H1 (cell line): ENCODE measurements at regions not wholly inside any gene's neighbourhood (a gene's known extent, or its start where the extent isn't known, plus 50 kb on each side); places are given as distances from the start of the nearest gene placed in this dataset.

Experiments used
- CTCF ChIA-PET: fragments of 300-600 bp; sonication (Branson Sonifier 250); formaldehyde crosslinking; loops from one replicate; lab custom pipeline; 2021; ENCODE audit not compliant: partially characterized antibody; lab: Charles Lee
- POLR2A ChIA-PET: fragments of 300-600 bp; sonication (Branson Sonifier 250); formaldehyde crosslinking; loops from one replicate; lab custom pipeline; 2021; ENCODE audit warnings: inconsistent platforms; ENCODE audit not compliant: partially characterized antibody; lab: Charles Lee
- DNase-seq, 2 experiments: peaks; one replicate each; pipeline versions ENCODE4 v3.0.0 to v3.0.0-alpha.2; 2010 to 2022; ENCODE audit warnings: low spot score in 2 of 2, low read depth in 1 of 2, mixed read lengths in 1 of 2
- FAIRE-seq: peaks from 2 replicates; lab custom pipeline; 2011; peaks lifted over from hg19 to GRCh38; lab: Jason Lieb, UNC
- H2AFZ ChIP-seq: 2 replicates; pipeline ENCODE4 v1.8.1; 2012; ENCODE audit warnings: low read length, inconsistent platforms
- H2AK5ac ChIP-seq: 2 replicates; pipeline ENCODE4 v1.6.1; 2013; ENCODE audit warnings: low read depth, low read length
- H2BK120ac ChIP-seq: replicated peaks from 2 replicates; pipeline ENCODE3; 2013; ENCODE audit warnings: low read depth, low read length, inconsistent platforms
- H2BK12ac ChIP-seq: 2 replicates; pipeline ENCODE4 v1.6.1; 2013; ENCODE audit warnings: low read depth, low read length
- H2BK15ac ChIP-seq: 2 replicates; pipeline ENCODE4 v1.6.1; 2013; ENCODE audit warnings: low read length
- H2BK20ac ChIP-seq: 2 replicates; pipeline ENCODE4 v1.6.1; 2013; ENCODE audit warnings: low read length
- H2BK5ac ChIP-seq: 2 replicates; pipeline ENCODE4 v1.6.1; 2013; ENCODE audit warnings: low read depth, low read length
- H3K14ac ChIP-seq: 2 replicates; pipeline ENCODE4 v1.6.1; 2013; ENCODE audit warnings: inconsistent platforms; ENCODE audit not compliant: insufficient read length
- H3K18ac ChIP-seq: 2 replicates; pipeline ENCODE4 v1.6.1; 2013; ENCODE audit warnings: low read length; ENCODE audit errors: extremely low read depth
- H3K23ac ChIP-seq: 2 replicates; pipeline ENCODE4 v1.6.1; 2013; ENCODE audit warnings: inconsistent platforms; ENCODE audit not compliant: insufficient read length
- H3K23me2 ChIP-seq: 2 replicates; pipeline ENCODE4 v1.6.1; 2013; ENCODE audit warnings: low read depth, low read length
- H3K27ac ChIP-seq: 2 replicates; pipeline ENCODE4 v1.6.1; 2011; ENCODE audit warnings: low read depth, low read length, inconsistent platforms
- H3K27me3 ChIP-seq, 4 experiments: replicated peaks in 1 of 4; 1 replicate in 1 of 4; 2 replicates in 3 of 4; pipeline versions ENCODE4 v1.6.1 to v1.8.1; 2011 to 2013; ENCODE audit warnings: low read length in 3 of 4, mild to moderate bottlenecking in 3 of 4, inconsistent platforms in 2 of 4, mixed read lengths in 2 of 4, moderate library complexity in 1 of 4; ENCODE audit not compliant: control insufficient read depth in 3 of 4, insufficient read depth in 3 of 4; ENCODE audit errors: extremely low read depth in 1 of 4
- H3K36me3 ChIP-seq, 4 experiments: 2 replicates each; pipeline versions ENCODE4 v1.6.1 to v1.8.1; 2011 to 2013; ENCODE audit warnings: mild to moderate bottlenecking in 4 of 4, low read length in 3 of 4, moderate library complexity in 2 of 4, control low read depth in 1 of 4, inconsistent platforms in 1 of 4; ENCODE audit not compliant: insufficient read depth in 4 of 4, control insufficient read depth in 2 of 4
- H3K4ac ChIP-seq: replicated peaks from 2 replicates; pipeline ENCODE3; 2013; ENCODE audit warnings: low read length, low read depth, mixed read lengths, inconsistent platforms; ENCODE audit not compliant: insufficient read length
- H3K4me1 ChIP-seq, 4 experiments: replicated peaks in 1 of 4; 1 replicate in 1 of 4; 2 replicates in 3 of 4; pipeline versions ENCODE4 v1.6.1 to v1.8.1; 2011 to 2013; ENCODE audit warnings: low read length in 3 of 4, inconsistent platforms in 2 of 4, mixed read lengths in 1 of 4; ENCODE audit not compliant: insufficient read depth in 4 of 4, control insufficient read depth in 3 of 4
- H3K4me2 ChIP-seq, 2 experiments: 2 replicates each; pipeline versions ENCODE4 v1.6.1 to v1.8.1; 2011 to 2013; ENCODE audit warnings: low read depth in 2 of 2, low read length in 2 of 2, control low read depth in 1 of 2, inconsistent platforms in 1 of 2, mild to moderate bottlenecking in 1 of 2; ENCODE audit not compliant: insufficient read depth in 1 of 2
- H3K4me3 ChIP-seq, 4 experiments: fragments of 200-600, 300-600 bp in 1 of 4; sonication (generic), shearing (Covaris generic), sonication (Bioruptor Twin) in 1 of 4; 2 replicates each; pipeline versions ENCODE4 v1.5.1 to v1.8.1; 2011 to 2016; ENCODE audit warnings: low read length in 4 of 4, low read depth in 3 of 4, control low read depth in 2 of 4, inconsistent platforms in 2 of 4, mild to moderate bottlenecking in 2 of 4, mixed read lengths in 1 of 4, moderate library complexity in 1 of 4; ENCODE audit not compliant: insufficient read depth in 2 of 4; ENCODE audit errors: extremely low read depth in 1 of 4
- H3K56ac ChIP-seq: replicated peaks from 2 replicates; pipeline ENCODE3; 2013; ENCODE audit warnings: low read depth, mild to moderate bottlenecking, mixed read lengths, low read length, inconsistent platforms; ENCODE audit not compliant: insufficient read length
- H3K79me1 ChIP-seq: 2 replicates; pipeline ENCODE4 v1.6.1; 2013; ENCODE audit warnings: low read depth, low read length, control low read depth
- H3K79me2 ChIP-seq, 2 experiments: 2 replicates each; pipeline versions ENCODE4 v1.6.1 to v1.8.1; 2012 to 2013; ENCODE audit warnings: low read length in 2 of 2, mild to moderate bottlenecking in 2 of 2, inconsistent platforms in 1 of 2; ENCODE audit not compliant: insufficient read depth in 2 of 2, control insufficient read depth in 1 of 2
- H3K9ac ChIP-seq, 4 experiments: replicated peaks in 1 of 4; 1 replicate in 1 of 4; 2 replicates in 3 of 4; pipeline versions ENCODE4 v1.6.1 to v1.8.1; 2011 to 2013; ENCODE audit warnings: low read depth in 3 of 4, low read length in 3 of 4, control low read depth in 2 of 4, mild to moderate bottlenecking in 2 of 4, moderate library complexity in 2 of 4, inconsistent platforms in 1 of 4; ENCODE audit errors: extremely low read depth in 1 of 4
- H3K9me3 ChIP-seq, 2 experiments: 2 replicates each; pipeline versions ENCODE4 v1.6.1 to v1.8.1; 2012 to 2013; ENCODE audit warnings: mild to moderate bottlenecking in 2 of 2, moderate library complexity in 2 of 2, control low read depth in 1 of 2, inconsistent platforms in 1 of 2, low read depth in 1 of 2, low read length in 1 of 2, mixed read lengths in 1 of 2; ENCODE audit not compliant: insufficient read depth in 2 of 2
- H4K20me1 ChIP-seq, 2 experiments: replicated peaks in 1 of 2; 2 replicates each; pipeline versions ENCODE3 to v1.8.1; 2011 to 2013; ENCODE audit warnings: inconsistent platforms in 2 of 2, low read length in 2 of 2, mild to moderate bottlenecking in 1 of 2; ENCODE audit not compliant: insufficient read depth in 2 of 2, control insufficient read depth in 1 of 2
- H4K5ac ChIP-seq: 2 replicates; pipeline ENCODE4 v1.6.1; 2013; ENCODE audit warnings: low read length, low read depth, mixed read lengths, inconsistent platforms; ENCODE audit not compliant: insufficient read length
- H4K8ac ChIP-seq: 2 replicates; pipeline ENCODE4 v1.8.0; 2013; ENCODE audit warnings: mild to moderate bottlenecking, moderate library complexity, low read length, inconsistent platforms; ENCODE audit not compliant: insufficient read depth; ENCODE audit errors: extremely low read depth
- H4K91ac ChIP-seq: replicated peaks from 2 replicates; pipeline ENCODE3; 2013; ENCODE audit warnings: low read length, mixed read lengths, inconsistent platforms; ENCODE audit not compliant: insufficient read length
- HDAC6 ChIP-seq: IDR thresholded peaks from one replicate; pipeline ENCODE4 v1.7.1; 2012; ENCODE audit warnings: low read depth, mild to moderate bottlenecking, inconsistent platforms, low read length, moderate library complexity
- RXRA ChIP-seq: IDR thresholded peaks from 2 replicates; pipeline ENCODE4 v1.6.1; 2011; ENCODE audit warnings: low read depth, mild to moderate bottlenecking, low read length, moderate library complexity; ENCODE audit not compliant: insufficient read depth
- TCF12 ChIP-seq: IDR thresholded peaks from 2 replicates; pipeline ENCODE4 v1.6.1; 2011; ENCODE audit warnings: low read depth, mild to moderate bottlenecking, low read length
- WGBS, 2 experiments: shearing (Covaris generic) in 1 of 2; methylation state at CpG; one replicate each; pipeline versions ENCODE4 v1.1.6 to v1.1.7; 2013 to 2015; ENCODE audit warnings: low lambda C conversion rate in 2 of 2, mixed read lengths in 2 of 2, inconsistent platforms in 1 of 2, low coverage in 1 of 2, missing lambda C conversion rate in 1 of 2; ENCODE audit not compliant: insufficient replicate concordance in 2 of 2, insufficient coverage in 1 of 2, insufficient read length in 1 of 2; ENCODE audit errors: extremely low coverage in 1 of 2, missing lambda C conversion rate in 1 of 2; 5-methylcytosine and 5-hydroxymethylcytosine counted together

- WGBS, 2 experiments, result 89% methylated on average over 2 of the region's 2 CpGs; no CpG with 5 or more reads in 1 of the 2 experiments
- no peaks in the 10 kb centered on the region for H4K20me1 ChIP-seq
- H3K4ac ChIP-seq, result no peak overlapping the region
- H3K18ac ChIP-seq, result no peak overlapping the region
- no peak overlapping the region for H3K4me2 ChIP-seq
- no peaks in the 10 kb centered on the region for H3K23me2 ChIP-seq
- H2BK12ac ChIP-seq, result no peak overlapping the region
- POLR2A ChIA-PET, result no interaction called here
- no peaks in the 10 kb centered on the region for H3K4me1 ChIP-seq
- no peaks in the 10 kb centered on the region for H3K79me2 ChIP-seq
- no peaks in the 10 kb centered on the region; a peak in 1 of 4 replicates for H3K9me3 ChIP-seq
- no peak overlapping the region for H2AFZ ChIP-seq
- no peak overlapping the region for H2BK20ac ChIP-seq
- H2BK15ac ChIP-seq, result no peak overlapping the region
- H3K79me1 ChIP-seq, result no peaks in the 10 kb centered on the region
- H2BK120ac ChIP-seq, result no peak overlapping the region
- no peak overlapping the region for H3K14ac ChIP-seq
- no peak overlapping the region for H3K4me3 ChIP-seq
- H4K8ac ChIP-seq, result no peak overlapping the region
- DNase-seq (no peak), FAIRE-seq (no peak)
- no peaks in the 10 kb centered on the region for H3K36me3 ChIP-seq
- H3K9ac ChIP-seq, result no peak overlapping the region
- no peak overlapping the region for H3K27ac ChIP-seq
- no peak overlapping the region for H2AK5ac ChIP-seq
- H3K56ac ChIP-seq, result no peak overlapping the region
- no peak overlapping the region for H3K23ac ChIP-seq
- no peaks in the 10 kb centered on the region for H3K27me3 ChIP-seq
- H4K5ac ChIP-seq, result no peak overlapping the region
- CTCF ChIA-PET, result no interaction called here
- no peak overlapping the region for H2BK5ac ChIP-seq
- H4K91ac ChIP-seq, result no peak overlapping the region
- TF ChIP-seq HDAC6 (no peak), RXRA (no peak), TCF12 (no peak)
Observed at GRCh38 chr7:125746510-125746909, 816.9 kb upstream of the POT1 start.
